ENCODE measurements at regions not wholly inside any gene's neighbourhood (a gene's known extent, or its start where the extent isn't known, plus 50 kb on each side); places are given as distances from the start of the nearest gene placed in this dataset.

DNA sequence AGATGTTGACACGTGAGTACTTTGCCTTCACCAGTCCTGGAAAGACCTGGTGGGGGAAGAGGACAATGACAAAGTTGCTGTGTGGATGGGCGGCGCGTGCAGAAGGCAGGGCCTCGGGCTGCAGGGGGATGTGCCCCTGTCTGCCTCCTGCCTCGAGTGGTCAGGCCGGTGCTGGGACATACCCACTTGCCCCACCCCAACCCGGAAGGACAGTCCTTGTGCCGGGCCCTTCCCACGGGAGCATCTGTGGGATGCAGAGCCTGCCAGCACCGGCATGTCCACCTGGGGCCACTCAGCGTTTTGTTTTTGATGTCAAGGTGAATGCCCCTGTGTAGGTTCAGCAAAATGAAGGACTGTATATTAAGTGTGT is 60.5 kb upstream of the BHLHE23 start:
- Histone ChIP-seq H2AFZ (ENCODE audit: low read depth, low read length) (no peak overlapping the region), H3K36me3 (ENCODE audit: control insufficient read depth in 2 of 2, extremely low read depth in 1 of 2, insufficient read depth in 2 of 2, low read length in 2 of 2) (no peaks in the 10 kb centered on the region), H3K4me2 (ENCODE audit: insufficient read depth, low read length) (no peak overlapping the region), H3K9me1 (replicated peaks; ENCODE audit: control insufficient read depth, extremely low read depth, insufficient read depth, low read length) (no peaks in the 10 kb centered on the region), H3K4me1 (ENCODE audit: control insufficient read depth, extremely low read depth, insufficient read depth, low read length) (no peaks in the 10 kb centered on the region), H3K9ac (replicated peaks; ENCODE audit: extremely low read depth, insufficient read depth, low read length) (no peak overlapping the region), H4K20me1 (replicated peaks; ENCODE audit: control insufficient read depth, extremely low read depth, insufficient read depth, low read length) (no peaks in the 10 kb centered on the region), H3K9me3 (replicated peaks; ENCODE audit: control insufficient read depth, insufficient read depth, low read length) (no peaks in the 10 kb centered on the region), H3K4me3 (replicated peaks in 1 of 3; ENCODE audit: insufficient read depth in 1 of 3, low read depth in 1 of 3, low read length in 3 of 3) (no peak overlapping the region), H3K79me2 (ENCODE audit: control insufficient read depth, insufficient read depth, low read length) (no peaks in the 10 kb centered on the region), H3K27ac (ENCODE audit: insufficient read depth, low read depth, low read length) (no peak overlapping the region), H3K27me3 (ENCODE audit: control insufficient read depth in 2 of 2, insufficient read depth in 2 of 2, low read length in 2 of 2) (peaks cover 1 to 5% of the 10 kb centered on the region in 2 experiments)
- no TSS peak for BruUV-seq (replicated peaks)
- DNase-seq (ENCODE audit: low read depth, low spot score) (no peak), FAIRE-seq (no peak)
- TF ChIP-seq EZH2 (IDR thresholded peaks at IDR 0.05; ENCODE audit: borderline replicate concordance, low read depth, low read length, severe bottlenecking) = no peak
- TF ChIP-seq POLR2A (IDR thresholded peaks at IDR 0.05; ENCODE audit: low read depth, low read length) = no peak
- TF ChIP-seq MYC (IDR thresholded peaks at IDR 0.05; ENCODE audit: low read depth, low read length) = no peak
- no peak for TF ChIP-seq JUN (IDR thresholded peaks at IDR 0.05; ENCODE audit: borderline replicate concordance, insufficient read depth, insufficient read length, low read depth)
- TF ChIP-seq POLR2AphosphoS5 (IDR thresholded peaks at IDR 0.05; ENCODE audit: insufficient read depth, low read depth, low read length) = no peak
- no peak for TF ChIP-seq GATA2 (IDR thresholded peaks at IDR 0.05; ENCODE audit: insufficient read depth, insufficient read length, low read depth, low read length)
- TF ChIP-seq FOS (IDR thresholded peaks at IDR 0.05; ENCODE audit: borderline replicate concordance, insufficient read depth, low read length) = no peak
- TF ChIP-seq, protein P1, sequence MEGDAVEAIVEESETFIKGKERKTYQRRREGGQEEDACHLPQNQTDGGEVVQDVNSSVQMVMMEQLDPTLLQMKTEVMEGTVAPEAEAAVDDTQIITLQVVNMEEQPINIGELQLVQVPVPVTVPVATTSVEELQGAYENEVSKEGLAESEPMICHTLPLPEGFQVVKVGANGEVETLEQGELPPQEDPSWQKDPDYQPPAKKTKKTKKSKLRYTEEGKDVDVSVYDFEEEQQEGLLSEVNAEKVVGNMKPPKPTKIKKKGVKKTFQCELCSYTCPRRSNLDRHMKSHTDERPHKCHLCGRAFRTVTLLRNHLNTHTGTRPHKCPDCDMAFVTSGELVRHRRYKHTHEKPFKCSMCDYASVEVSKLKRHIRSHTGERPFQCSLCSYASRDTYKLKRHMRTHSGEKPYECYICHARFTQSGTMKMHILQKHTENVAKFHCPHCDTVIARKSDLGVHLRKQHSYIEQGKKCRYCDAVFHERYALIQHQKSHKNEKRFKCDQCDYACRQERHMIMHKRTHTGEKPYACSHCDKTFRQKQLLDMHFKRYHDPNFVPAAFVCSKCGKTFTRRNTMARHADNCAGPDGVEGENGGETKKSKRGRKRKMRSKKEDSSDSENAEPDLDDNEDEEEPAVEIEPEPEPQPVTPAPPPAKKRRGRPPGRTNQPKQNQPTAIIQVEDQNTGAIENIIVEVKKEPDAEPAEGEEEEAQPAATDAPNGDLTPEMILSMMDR (IDR thresholded peaks at IDR 0.05; ENCODE audit: extremely low read depth in 1 of 2, insufficient read depth in 1 of 2, low read depth in 1 of 2, low read length in 2 of 2) = no peak
- TF ChIP-seq, protein P2, sequence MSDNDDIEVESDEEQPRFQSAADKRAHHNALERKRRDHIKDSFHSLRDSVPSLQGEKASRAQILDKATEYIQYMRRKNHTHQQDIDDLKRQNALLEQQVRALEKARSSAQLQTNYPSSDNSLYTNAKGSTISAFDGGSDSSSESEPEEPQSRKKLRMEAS (IDR thresholded peaks at IDR 0.05; ENCODE audit: insufficient read depth, insufficient read length) = no peak
- ChIA-PET POLR2A (no interaction called here), CTCF (no interaction called here)
- dilution Hi-C loops (cut with MboI; ENCODE audit: extremely low pct_ligation_motif_present, low sequenced_read_pairs) = no loop called here
- intact Hi-C loops (cut with micrococcal nuclease) = no loop called here
